GM12891 (cell line): ENCODE measurements at regions not wholly inside any gene's neighbourhood (a gene's known extent, or its start where the extent isn't known, plus 50 kb on each side); places are given as distances from the start of the nearest gene placed in this dataset.
"Not testable (repeated sequence)": the region's sequence is repeated elsewhere in the genome, so short reads cannot be mapped to it uniquely, and the experiment has no call there.

Experiments
- PAX5 ChIP-seq: IDR thresholded peaks from 2 replicates; pipeline ENCODE4 v1.6.1; 2011; ENCODE audit warnings: low read length, moderate library complexity, mild to moderate bottlenecking; ENCODE audit not compliant: insufficient read depth, severe bottlenecking
- POLR2A ChIP-seq: IDR thresholded peaks from 2 replicates; pipeline ENCODE4 v1.6.1; 2011; ENCODE audit warnings: low read depth, low read length, control low read depth
- POLR2AphosphoS5 ChIP-seq: IDR thresholded peaks from 2 replicates; pipeline ENCODE4 v1.6.1; 2011; ENCODE audit warnings: low read depth, low read length, control low read depth
- POU2F2 ChIP-seq: IDR thresholded peaks from 2 replicates; pipeline ENCODE4 v1.6.1; 2011; ENCODE audit warnings: low read depth, mild to moderate bottlenecking, control low read depth, low read length, moderate library complexity
- TAF1 ChIP-seq: IDR thresholded peaks from 2 replicates; pipeline ENCODE4 v1.6.1; 2011; ENCODE audit warnings: low read depth, low read length, control low read depth

DNA sequence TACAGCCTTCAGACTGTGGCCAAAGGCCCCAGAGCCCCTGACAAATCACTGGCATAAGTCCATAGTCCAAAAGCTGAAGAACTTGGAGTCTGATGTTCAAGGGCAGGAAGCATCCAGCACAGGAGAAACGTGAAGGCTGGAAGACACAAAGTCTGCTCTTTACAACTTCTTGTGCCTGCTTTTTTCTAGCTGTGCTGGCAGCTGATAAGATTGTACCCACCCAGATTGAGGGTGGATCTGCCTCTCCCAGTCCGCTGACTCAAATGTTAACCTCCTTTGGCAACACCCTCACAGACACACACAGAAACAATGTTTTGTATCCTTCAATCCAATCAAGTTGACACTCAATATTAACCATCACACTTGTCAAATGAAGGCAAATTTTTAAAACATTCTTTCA, 959.5 kb downstream of the FSCB start:
- TF ChIP-seq POLR2A, POLR2AphosphoS5, PAX5, TAF1, POU2F2: not testable (repeated sequence)
